ENCODE measurements at regions not wholly inside any gene's neighbourhood (a gene's known extent, or its start where the extent isn't known, plus 50 kb on each side); places are given as distances from the start of the nearest gene placed in this dataset.

DNA sequence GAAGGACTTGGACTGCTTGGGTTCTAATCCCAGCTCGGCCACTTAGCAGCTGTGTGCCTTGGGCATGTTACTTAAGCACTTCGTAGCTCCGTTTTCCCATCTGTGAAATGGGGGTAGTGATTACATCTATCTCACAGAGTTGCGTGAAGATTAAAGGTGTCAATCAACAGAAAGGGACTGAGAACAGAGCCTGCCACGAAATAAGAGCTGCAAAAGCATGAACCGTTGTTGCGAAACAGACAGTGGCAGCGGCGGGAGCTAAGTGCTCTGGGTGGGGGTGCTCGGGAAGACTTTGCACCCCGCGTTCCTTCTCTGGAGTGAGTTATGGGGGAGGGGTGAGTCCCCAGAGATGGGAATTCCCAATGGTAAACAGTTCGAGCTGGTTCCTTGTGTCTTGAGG, 79.6 kb upstream of the LHX1 start:
- no peak for TF ChIP-seq POLR2AphosphoS5 (IDR thresholded peaks at IDR 0.05; ENCODE audit: low read depth, low read length)
- TF ChIP-seq CTCF (IDR thresholded peaks at IDR 0.05 in 2 of 3, conservative IDR thresholded peaks at IDR 0.05 in 1 of 3; ENCODE audit: borderline replicate concordance in 1 of 3, insufficient read depth in 1 of 3, low read depth in 2 of 3, low read length in 2 of 3), result no peak
- no peak for TF ChIP-seq CBX3 (IDR thresholded peaks at IDR 0.05; ENCODE audit: low read depth)
- TF ChIP-seq YY1 (IDR thresholded peaks at IDR 0.05; ENCODE audit: extremely low read depth, insufficient replicate concordance, low read depth, low read length), result no peak
- TF ChIP-seq ZBTB33 (IDR thresholded peaks at IDR 0.05; ENCODE audit: extremely low read depth, insufficient replicate concordance, low read length), result no peak
- TF ChIP-seq EZH2 (IDR thresholded peaks at IDR 0.05), result no peak
- TF ChIP-seq POLR2A (IDR thresholded peaks at IDR 0.05; ENCODE audit: borderline replicate concordance, extremely low read depth, insufficient read depth, insufficient read length), result no peak
- TF ChIP-seq SP1 (IDR thresholded peaks at IDR 0.05; ENCODE audit: low read depth), result no peak
- TF ChIP-seq, protein P1, sequence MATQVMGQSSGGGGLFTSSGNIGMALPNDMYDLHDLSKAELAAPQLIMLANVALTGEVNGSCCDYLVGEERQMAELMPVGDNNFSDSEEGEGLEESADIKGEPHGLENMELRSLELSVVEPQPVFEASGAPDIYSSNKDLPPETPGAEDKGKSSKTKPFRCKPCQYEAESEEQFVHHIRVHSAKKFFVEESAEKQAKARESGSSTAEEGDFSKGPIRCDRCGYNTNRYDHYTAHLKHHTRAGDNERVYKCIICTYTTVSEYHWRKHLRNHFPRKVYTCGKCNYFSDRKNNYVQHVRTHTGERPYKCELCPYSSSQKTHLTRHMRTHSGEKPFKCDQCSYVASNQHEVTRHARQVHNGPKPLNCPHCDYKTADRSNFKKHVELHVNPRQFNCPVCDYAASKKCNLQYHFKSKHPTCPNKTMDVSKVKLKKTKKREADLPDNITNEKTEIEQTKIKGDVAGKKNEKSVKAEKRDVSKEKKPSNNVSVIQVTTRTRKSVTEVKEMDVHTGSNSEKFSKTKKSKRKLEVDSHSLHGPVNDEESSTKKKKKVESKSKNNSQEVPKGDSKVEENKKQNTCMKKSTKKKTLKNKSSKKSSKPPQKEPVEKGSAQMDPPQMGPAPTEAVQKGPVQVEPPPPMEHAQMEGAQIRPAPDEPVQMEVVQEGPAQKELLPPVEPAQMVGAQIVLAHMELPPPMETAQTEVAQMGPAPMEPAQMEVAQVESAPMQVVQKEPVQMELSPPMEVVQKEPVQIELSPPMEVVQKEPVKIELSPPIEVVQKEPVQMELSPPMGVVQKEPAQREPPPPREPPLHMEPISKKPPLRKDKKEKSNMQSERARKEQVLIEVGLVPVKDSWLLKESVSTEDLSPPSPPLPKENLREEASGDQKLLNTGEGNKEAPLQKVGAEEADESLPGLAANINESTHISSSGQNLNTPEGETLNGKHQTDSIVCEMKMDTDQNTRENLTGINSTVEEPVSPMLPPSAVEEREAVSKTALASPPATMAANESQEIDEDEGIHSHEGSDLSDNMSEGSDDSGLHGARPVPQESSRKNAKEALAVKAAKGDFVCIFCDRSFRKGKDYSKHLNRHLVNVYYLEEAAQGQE (IDR thresholded peaks at IDR 0.05; ENCODE audit: low read depth), result no peak
- no peak for TF ChIP-seq SIN3A (IDR thresholded peaks at IDR 0.05; ENCODE audit: low read depth)
